NB4 (cell line): ENCODE measurements at regions not wholly inside any gene's neighbourhood (a gene's known extent, or its start where the extent isn't known, plus 50 kb on each side); places are given as distances from the start of the nearest gene placed in this dataset.

ENCODE experiments used
- DNase-seq: peaks from one replicate; pipeline ENCODE4 v3.0.0; 2010; ENCODE audit warnings: low read depth
- H3K4me3 ChIP-seq: one replicate; pipeline ENCODE4 v1.5.1; 2011; ENCODE audit warnings: mild to moderate bottlenecking, low read depth, low read length, moderate library complexity
- MYC ChIP-seq: IDR thresholded peaks from 2 replicates; pipeline ENCODE4 v1.6.1; 2011; ENCODE audit warnings: low read depth, low read length
- POLR2A ChIP-seq: IDR thresholded peaks from 2 replicates; pipeline ENCODE4 v1.6.1; 2011; ENCODE audit warnings: mild to moderate bottlenecking; ENCODE audit not compliant: insufficient read length; ENCODE audit errors: extremely low read depth
- TF ChIP-seq, protein P1 (sequence below): IDR thresholded peaks from one replicate; pipeline ENCODE4 v1.5.1; 2012; ENCODE audit warnings: low read depth, low read length
- TF ChIP-seq, protein P2 (sequence below): IDR thresholded peaks from 2 replicates; pipeline ENCODE4 v1.6.1; 2011; ENCODE audit warnings: low read depth, low read length

DNA sequence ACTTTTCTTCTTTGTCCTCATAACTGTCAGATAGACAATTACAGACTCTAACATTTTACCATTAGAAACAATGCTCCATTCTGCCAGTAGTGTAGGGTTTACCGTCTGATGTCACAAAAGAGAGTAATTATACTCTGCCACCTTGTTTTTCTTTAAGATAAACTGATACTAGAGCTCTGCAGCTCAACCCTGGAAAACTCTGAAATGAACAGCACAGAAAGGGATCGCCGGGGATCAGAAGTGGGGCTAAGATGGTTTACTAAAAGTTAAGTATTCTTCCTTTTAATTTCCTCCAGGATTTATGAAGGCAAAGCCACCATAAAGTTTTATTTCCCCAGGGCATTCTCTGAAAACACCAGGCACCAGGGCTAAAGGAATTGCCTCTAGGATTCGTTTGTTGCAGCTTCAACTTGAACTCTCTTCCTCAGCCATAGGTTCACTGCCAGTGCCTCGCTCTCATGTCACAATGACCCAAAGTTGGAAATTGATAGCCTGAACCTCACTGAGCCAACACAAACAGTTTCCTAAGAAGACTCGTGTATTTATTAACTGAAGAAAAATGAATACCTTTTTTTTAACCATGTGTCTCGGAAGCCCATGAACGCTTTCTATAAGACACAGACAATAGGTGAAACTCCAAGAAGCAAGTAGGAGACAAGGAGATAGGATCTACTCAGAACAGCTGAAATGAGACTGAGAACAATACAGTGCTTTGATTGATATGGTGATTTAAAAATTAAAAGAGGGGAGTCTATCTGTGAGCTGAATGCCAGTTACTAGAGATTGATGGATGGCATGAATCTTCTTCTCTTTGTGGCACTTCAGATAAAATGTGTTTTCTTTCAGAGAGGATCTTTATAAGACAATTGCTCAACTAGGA lies 121.5 kb upstream of the SPATS2L start:
- TF ChIP-seq MYC (no peak), POLR2A (no peak)
- TF ChIP-seq, protein P1, sequence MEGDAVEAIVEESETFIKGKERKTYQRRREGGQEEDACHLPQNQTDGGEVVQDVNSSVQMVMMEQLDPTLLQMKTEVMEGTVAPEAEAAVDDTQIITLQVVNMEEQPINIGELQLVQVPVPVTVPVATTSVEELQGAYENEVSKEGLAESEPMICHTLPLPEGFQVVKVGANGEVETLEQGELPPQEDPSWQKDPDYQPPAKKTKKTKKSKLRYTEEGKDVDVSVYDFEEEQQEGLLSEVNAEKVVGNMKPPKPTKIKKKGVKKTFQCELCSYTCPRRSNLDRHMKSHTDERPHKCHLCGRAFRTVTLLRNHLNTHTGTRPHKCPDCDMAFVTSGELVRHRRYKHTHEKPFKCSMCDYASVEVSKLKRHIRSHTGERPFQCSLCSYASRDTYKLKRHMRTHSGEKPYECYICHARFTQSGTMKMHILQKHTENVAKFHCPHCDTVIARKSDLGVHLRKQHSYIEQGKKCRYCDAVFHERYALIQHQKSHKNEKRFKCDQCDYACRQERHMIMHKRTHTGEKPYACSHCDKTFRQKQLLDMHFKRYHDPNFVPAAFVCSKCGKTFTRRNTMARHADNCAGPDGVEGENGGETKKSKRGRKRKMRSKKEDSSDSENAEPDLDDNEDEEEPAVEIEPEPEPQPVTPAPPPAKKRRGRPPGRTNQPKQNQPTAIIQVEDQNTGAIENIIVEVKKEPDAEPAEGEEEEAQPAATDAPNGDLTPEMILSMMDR, result no peak
- TF ChIP-seq, protein P2, sequence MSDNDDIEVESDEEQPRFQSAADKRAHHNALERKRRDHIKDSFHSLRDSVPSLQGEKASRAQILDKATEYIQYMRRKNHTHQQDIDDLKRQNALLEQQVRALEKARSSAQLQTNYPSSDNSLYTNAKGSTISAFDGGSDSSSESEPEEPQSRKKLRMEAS, result no peak

DNA sequence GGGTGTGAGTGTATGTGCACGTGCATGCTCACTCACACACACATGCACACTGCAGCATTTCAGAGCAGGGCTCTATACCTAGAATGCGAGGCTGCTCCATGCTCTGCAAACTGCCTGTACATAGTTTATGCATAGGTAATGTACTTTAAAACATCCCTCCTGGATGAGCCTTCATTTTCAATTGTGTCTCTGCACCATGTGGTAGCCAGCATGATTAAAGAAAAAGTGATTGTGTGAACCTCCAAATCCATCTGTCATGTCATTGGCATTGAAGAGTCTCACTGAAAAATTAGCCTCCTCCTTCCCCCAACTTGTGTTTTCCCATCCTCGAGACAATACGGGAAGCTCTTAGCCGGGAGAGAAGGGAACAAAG lies 120.9 kb upstream of the SPATS2L start:
- no peak for DNase-seq
- H3K4me3 ChIP-seq, result no peak overlapping the region
- TF ChIP-seq POLR2A (no peak), MYC (no peak)
- TF ChIP-seq, protein P1, result no peak
- TF ChIP-seq, protein P2, result no peak

More for the DNA sequence above, 121.5 kb upstream of the SPATS2L start:
- no peak for DNase-seq
- H3K4me3 ChIP-seq, result no peak overlapping the region

DNA sequence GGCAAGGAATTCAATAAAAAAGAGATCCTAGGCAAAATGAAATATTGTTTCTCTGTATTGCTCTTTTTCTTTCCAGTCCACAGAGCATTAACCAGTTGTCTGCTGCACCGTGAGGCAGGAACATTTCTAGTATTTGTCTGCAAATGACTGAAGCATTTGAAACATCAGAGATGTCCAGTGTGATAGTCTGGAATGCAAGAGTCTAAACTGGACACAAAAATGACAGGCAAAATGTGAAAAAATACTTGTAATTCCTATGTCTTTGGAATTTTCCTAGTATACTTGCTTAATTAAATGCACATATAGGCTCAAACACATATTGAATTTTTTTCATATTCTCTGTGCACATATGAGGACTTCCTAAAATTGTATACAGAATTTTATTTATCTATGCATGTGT lies 120.5 kb upstream of the SPATS2L start:
- DNase-seq, result no peak
- TF ChIP-seq MYC, result no peak
- TF ChIP-seq, protein P2, result no peak
- TF ChIP-seq POLR2A, result no peak
- TF ChIP-seq, protein P1, result no peak
- no peak overlapping the region for H3K4me3 ChIP-seq

DNA sequence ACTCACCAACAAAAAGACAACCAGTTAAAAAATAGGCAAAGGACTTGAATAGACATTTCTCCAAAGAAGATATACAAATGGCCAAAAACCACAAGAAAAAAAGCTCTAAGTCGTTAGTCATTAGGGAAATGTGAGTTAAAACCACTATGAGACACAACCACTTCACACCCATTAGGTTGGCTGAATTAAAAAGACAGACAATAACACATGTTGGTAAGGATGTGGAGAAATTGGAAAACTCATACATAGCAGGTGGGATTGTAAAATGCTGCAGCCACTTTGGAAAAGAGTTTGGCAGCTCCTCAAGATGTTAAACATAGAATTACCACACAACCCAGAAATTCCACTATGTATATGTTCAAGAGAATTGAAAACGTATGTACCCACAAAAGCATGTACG lies 117.6 kb upstream of the SPATS2L start:
- H3K4me3 ChIP-seq, result no peak overlapping the region
- DNase-seq, result no peak
- TF ChIP-seq POLR2A (no peak), MYC (no peak)
- TF ChIP-seq, protein P2, result no peak
- TF ChIP-seq, protein P1, result no peak

DNA sequence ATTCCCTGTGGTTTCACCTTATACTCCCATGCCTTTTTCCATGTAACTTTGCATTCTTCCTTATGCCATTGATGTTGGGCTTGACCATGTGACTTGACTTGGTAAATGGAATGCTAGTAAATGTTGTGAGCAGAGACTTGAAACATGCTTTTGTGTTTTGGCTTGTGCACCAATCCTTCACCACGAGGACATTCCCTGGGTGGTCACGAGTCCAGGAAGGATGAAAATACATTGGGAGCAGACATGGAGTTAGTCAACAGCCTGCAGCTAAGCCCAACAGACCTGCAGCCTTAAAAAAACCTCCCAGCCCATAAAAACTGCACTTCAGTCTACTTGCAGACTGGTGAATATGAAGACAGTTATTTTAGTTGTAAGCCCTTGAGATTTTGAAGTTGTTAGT lies 116.5 kb upstream of the SPATS2L start:
- DNase-seq, result no peak
- no peak overlapping the region for H3K4me3 ChIP-seq
- no peak for TF ChIP-seq POLR2A
- TF ChIP-seq, protein P1, result no peak
- no peak for TF ChIP-seq MYC
- TF ChIP-seq, protein P2, result no peak
